SK-N-SH (cell line): ENCODE measurements at regions not wholly inside any gene's neighbourhood (a gene's known extent, or its start where the extent isn't known, plus 50 kb on each side); places are given as distances from the start of the nearest gene placed in this dataset.
A peak's percentile ranks its signal among the peaks of the same experiment; 100 is the strongest.

Source experiments
- CTCF ChIP-seq: fragments of 200-600 bp; sonication (generic); IDR thresholded peaks from 2 replicates; pipeline ENCODE4 v1.6.1; 2017; ENCODE audit warnings: antibody characterized with exemption, mild to moderate bottlenecking, moderate library complexity
- EP300 ChIP-seq, 2 experiments: IDR thresholded peaks; 2 replicates each; pipeline versions ENCODE4 v1.4.0 to v1.6.1; 2012; ENCODE audit warnings: borderline replicate concordance in 1 of 2, low read depth in 1 of 2, low read length in 1 of 2
- GABPA ChIP-seq: IDR thresholded peaks from 2 replicates; pipeline ENCODE4 v1.4.0; 2012; ENCODE audit warnings: low read depth, mild to moderate bottlenecking
- POLR2AphosphoS5 ChIP-seq: IDR thresholded peaks from 2 replicates; pipeline ENCODE4 v1.6.1; 2012; ENCODE audit warnings: low read depth, low read length
- RAD21 ChIP-seq: IDR thresholded peaks from 2 replicates; pipeline ENCODE4 v1.6.1; 2012; ENCODE audit warnings: mild to moderate bottlenecking, low read length
- REST ChIP-seq: IDR thresholded peaks from 2 replicates; pipeline ENCODE4 v1.6.1; 2012; ENCODE audit warnings: mild to moderate bottlenecking, low read depth, low read length, moderate library complexity
- TCF12 ChIP-seq: IDR thresholded peaks from 2 replicates; pipeline ENCODE4 v1.4.0; 2012
- USF2 ChIP-seq: fragments of 150-350 bp; IDR thresholded peaks from 2 replicates; pipeline ENCODE4 v1.6.1; 2017; ENCODE audit warnings: antibody characterized with exemption, low read length, low read depth, borderline replicate concordance
- YY1 ChIP-seq: IDR thresholded peaks from 2 replicates; pipeline ENCODE4 v1.4.0; 2012; ENCODE audit warnings: low read depth, mild to moderate bottlenecking

GRCh38 chr2:228545041-228545747 is 363.7 kb upstream of the SPHKAP start:
- TF ChIP-seq RAD21 (no peak), CTCF (no peak), REST (no peak), EP300 (IDR thresholded peaks at IDR 0.05; ENCODE audit: borderline replicate concordance in 1 of 2, low read depth in 1 of 2, low read length in 1 of 2) (peak in 1 of 2 experiments; percentile 87; a peak in 1 of 4 replicates), GABPA (no peak), USF2 (no peak), YY1 (0 out of 2 replicates have a peak, but pooled peaks have one; percentile 14), TCF12 (peak; percentile 88), POLR2AphosphoS5 (peak; percentile 40; the same call in 1 of the 2 replicates)
